GM03348 (cell line): ENCODE measurements at regions not wholly inside any gene's neighbourhood (a gene's known extent, or its start where the extent isn't known, plus 50 kb on each side); places are given as distances from the start of the nearest gene placed in this dataset.

Experiments
- DNase-seq: peaks from one replicate; pipeline ENCODE4 v3.0.0; 2012; ENCODE audit warnings: low spot score

- no peak for DNase-seq
Measured at GRCh38 chr15:27671819-27672437, 427.2 kb downstream of the OCA2 start.

GRCh38 chr15:27670486-27671209 lies 428.5 kb downstream of the OCA2 start:
- no peak for DNase-seq

GRCh38 chr15:27669641-27670040 lies 429.5 kb downstream of the OCA2 start:
- no peak for DNase-seq

- no peak for DNase-seq
Measured at GRCh38 chr15:27668471-27669220, 430.5 kb downstream of the OCA2 start.

- no peak for DNase-seq
Measured at GRCh38 chr15:27665002-27665401, 434.1 kb downstream of the OCA2 start.

GRCh38 chr15:27662892-27663291 lies 436.2 kb downstream of the OCA2 start:
- no peak for DNase-seq

GRCh38 chr15:27660676-27661075 lies 438.4 kb downstream of the OCA2 start:
- DNase-seq, result no peak

GRCh38 chr15:27656296-27656987 lies 442.7 kb downstream of the OCA2 start:
- no peak for DNase-seq

- no peak for DNase-seq
Measured at GRCh38 chr15:27655056-27655455, 444.1 kb downstream of the OCA2 start.

GRCh38 chr15:27650244-27650643 lies 448.9 kb downstream of the OCA2 start:
- no peak for DNase-seq

- no peak for DNase-seq
Measured at GRCh38 chr15:27648359-27648758, 450.8 kb downstream of the OCA2 start.

- DNase-seq, result no peak
Measured at GRCh38 chr15:27646531-27646930, 452.6 kb downstream of the OCA2 start.

GRCh38 chr15:27645672-27646071 lies 453.4 kb downstream of the OCA2 start:
- DNase-seq, result no peak

GRCh38 chr15:27642981-27643380 lies 456.1 kb downstream of the OCA2 start:
- no peak for DNase-seq

GRCh38 chr15:27639595-27639994 lies 459.5 kb downstream of the OCA2 start:
- no peak for DNase-seq

GRCh38 chr15:27638958-27639357 lies 460.2 kb downstream of the OCA2 start:
- DNase-seq, result no peak

- no peak for DNase-seq
Measured at GRCh38 chr15:27635916-27636315, 463.2 kb downstream of the OCA2 start.

- no peak for DNase-seq
Measured at GRCh38 chr15:27628486-27628885, 470.6 kb downstream of the OCA2 start.

GRCh38 chr15:27627623-27628022 lies 471.5 kb downstream of the OCA2 start:
- DNase-seq, result no peak

- DNase-seq, result no peak
Measured at GRCh38 chr15:27623560-27624305, 475.4 kb downstream of the OCA2 start.

GRCh38 chr15:27623149-27623548 lies 476.0 kb downstream of the OCA2 start:
- no peak for DNase-seq

- no peak for DNase-seq
Measured at GRCh38 chr15:27622371-27622770, 476.7 kb downstream of the OCA2 start.
